ENCODE measurements at regions not wholly inside any gene's neighbourhood (a gene's known extent, or its start where the extent isn't known, plus 50 kb on each side); places are given as distances from the start of the nearest gene placed in this dataset.

DNA sequence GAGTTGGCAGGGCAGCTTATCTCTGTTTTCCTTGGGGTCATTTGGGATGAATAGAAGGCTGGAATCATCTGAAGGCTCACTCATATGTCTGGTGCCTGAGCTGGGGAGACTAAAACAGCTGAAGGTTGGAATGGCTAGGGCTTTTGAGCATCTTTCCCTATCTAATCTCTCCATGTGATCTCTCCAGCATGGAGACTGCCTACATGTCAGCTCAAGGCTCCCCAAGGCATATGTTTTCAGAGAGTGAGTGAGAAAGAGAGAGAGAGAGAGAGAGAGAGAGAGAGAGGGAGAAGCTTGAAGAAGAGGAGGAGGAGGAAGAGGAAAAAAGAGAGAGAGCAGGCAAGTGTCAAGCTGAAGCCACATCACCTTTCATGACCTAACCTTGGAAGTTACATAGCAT, 143.4 kb downstream of the EBLN2 start:
- no peak for TF ChIP-seq CTCF (IDR thresholded peaks at IDR 0.05; ENCODE audit: insufficient read depth in 1 of 2, low read depth in 1 of 2, low read length in 1 of 2, severe bottlenecking in 1 of 2, unreplicated experiment in 1 of 2)
- no TSS peak for BruUV-seq (replicated peaks)
- H3K9me3 ChIP-seq, result no peaks in the 10 kb centered on the region
- Mint-ChIP-seq H3K27ac (ENCODE audit: unreplicated experiment) (no peak overlapping the region), H3K9me3 (ENCODE audit: unreplicated experiment) (no peaks in the 10 kb centered on the region), H3K4me3 (ENCODE audit: unreplicated experiment) (no peak overlapping the region), H3K36me3 (ENCODE audit: insufficient read depth, unreplicated experiment) (no peaks in the 10 kb centered on the region), H3K27me3 (ENCODE audit: insufficient read depth, unreplicated experiment) (no peaks in the 10 kb centered on the region), H3K4me1 (ENCODE audit: low read depth, unreplicated experiment) (no peaks in the 10 kb centered on the region)
- ChIA-PET CTCF (no interaction called here), POLR2A (no interaction called here)
- H3K36me3 ChIP-seq (ENCODE audit: control insufficient read depth, insufficient read depth, low read length), result no peaks in the 10 kb centered on the region
- H3K4me3 ChIP-seq (ENCODE audit: low read depth, low read length), result no peak overlapping the region
- no peaks in the 10 kb centered on the region for H3K27me3 ChIP-seq (replicated peaks; ENCODE audit: control insufficient read depth, insufficient read depth, low read length)
- no peak for DNase-seq
- intact Hi-C loops (cut with micrococcal nuclease; ENCODE audit: unreplicated experiment), result no loop called here
- no peaks in the 10 kb centered on the region for H3K4me1 ChIP-seq

GRCh38 chr3:73206030-73206429, 144.6 kb downstream of the EBLN2 start:
- Histone ChIP-seq H3K4me3 (ENCODE audit: low read depth, low read length) (no peak overlapping the region), H3K27me3 (replicated peaks; ENCODE audit: control insufficient read depth, insufficient read depth, low read length) (no peaks in the 10 kb centered on the region), H3K4me1 (no peaks in the 10 kb centered on the region), H3K36me3 (ENCODE audit: control insufficient read depth, insufficient read depth, low read length) (no peaks in the 10 kb centered on the region), H3K9me3 (no peaks in the 10 kb centered on the region)
- intact Hi-C loops (cut with micrococcal nuclease; ENCODE audit: unreplicated experiment), result no loop called here
- H3K36me3 Mint-ChIP-seq (ENCODE audit: insufficient read depth, unreplicated experiment), result no peaks in the 10 kb centered on the region
- ChIA-PET CTCF (no interaction called here), POLR2A (no interaction called here)
- H3K27ac Mint-ChIP-seq (ENCODE audit: unreplicated experiment), result no peak overlapping the region
- H3K4me1 Mint-ChIP-seq (ENCODE audit: low read depth, unreplicated experiment), result no peaks in the 10 kb centered on the region
- H3K27me3 Mint-ChIP-seq (ENCODE audit: insufficient read depth, unreplicated experiment), result no peaks in the 10 kb centered on the region
- H3K9me3 Mint-ChIP-seq (ENCODE audit: unreplicated experiment), result no peaks in the 10 kb centered on the region
- BruUV-seq (replicated peaks), result no TSS peak
- TF ChIP-seq CTCF (IDR thresholded peaks at IDR 0.05; ENCODE audit: insufficient read depth in 1 of 2, low read depth in 1 of 2, low read length in 1 of 2, severe bottlenecking in 1 of 2, unreplicated experiment in 1 of 2), result no peak
- H3K4me3 Mint-ChIP-seq (ENCODE audit: unreplicated experiment), result no peak overlapping the region
- DNase-seq, result no peak

- ChIA-PET POLR2A (no interaction called here), CTCF (no interaction called here)
- Histone ChIP-seq H3K4me1 (no peaks in the 10 kb centered on the region), H3K27me3 (replicated peaks; ENCODE audit: control insufficient read depth, insufficient read depth, low read length) (no peaks in the 10 kb centered on the region), H3K36me3 (ENCODE audit: control insufficient read depth, insufficient read depth, low read length) (no peaks in the 10 kb centered on the region), H3K9me3 (no peaks in the 10 kb centered on the region), H3K4me3 (ENCODE audit: low read depth, low read length) (no peak overlapping the region)
- intact Hi-C loops (cut with micrococcal nuclease; ENCODE audit: unreplicated experiment), result no loop called here
- H3K27ac Mint-ChIP-seq (ENCODE audit: unreplicated experiment), result no peak overlapping the region
- no peak for TF ChIP-seq CTCF (IDR thresholded peaks at IDR 0.05; ENCODE audit: insufficient read depth in 1 of 2, low read depth in 1 of 2, low read length in 1 of 2, severe bottlenecking in 1 of 2, unreplicated experiment in 1 of 2)
- no peak for DNase-seq
- BruUV-seq (replicated peaks), result no TSS peak
- H3K27me3 Mint-ChIP-seq (ENCODE audit: insufficient read depth, unreplicated experiment), result no peaks in the 10 kb centered on the region
- H3K36me3 Mint-ChIP-seq (ENCODE audit: insufficient read depth, unreplicated experiment), result no peaks in the 10 kb centered on the region
- no peaks in the 10 kb centered on the region for H3K4me1 Mint-ChIP-seq (ENCODE audit: low read depth, unreplicated experiment)
- no peaks in the 10 kb centered on the region for H3K9me3 Mint-ChIP-seq (ENCODE audit: unreplicated experiment)
- H3K4me3 Mint-ChIP-seq (ENCODE audit: unreplicated experiment), result no peak overlapping the region
Measured at GRCh38 chr3:73207946-73208440, 146.5 kb downstream of the EBLN2 start.

Data from Caco-2 (cell line).